ENCODE measurements at regions not wholly inside any gene's neighbourhood (a gene's known extent, or its start where the extent isn't known, plus 50 kb on each side); places are given as distances from the start of the nearest gene placed in this dataset.
"Not testable (repeated sequence)": the region's sequence is repeated elsewhere in the genome, so short reads cannot be mapped to it uniquely, and the experiment has no call there.

DNA sequence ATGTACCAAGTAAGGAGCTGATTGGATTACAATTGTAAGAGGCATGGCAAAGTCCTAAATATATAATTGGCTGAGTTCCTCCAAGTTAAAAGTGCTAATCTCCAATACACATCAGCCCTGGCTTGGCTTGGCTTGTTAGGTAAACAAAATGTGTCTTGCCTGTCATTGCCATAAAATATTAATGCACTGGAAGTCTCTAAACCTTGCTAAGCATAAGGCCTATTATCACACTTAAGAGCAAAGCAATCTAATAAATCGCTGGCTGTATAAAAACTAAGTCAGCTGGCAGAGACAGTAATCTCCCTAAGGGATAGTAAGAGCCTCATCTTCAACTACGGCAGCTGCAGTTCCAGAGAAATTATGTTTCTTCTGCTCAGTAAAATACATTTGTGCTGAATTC, 418.6 kb upstream of the GRAMD2B start:
- TF ChIP-seq POLR2A (IDR thresholded peaks at IDR 0.05), result no peak
- TF ChIP-seq, protein P1, sequence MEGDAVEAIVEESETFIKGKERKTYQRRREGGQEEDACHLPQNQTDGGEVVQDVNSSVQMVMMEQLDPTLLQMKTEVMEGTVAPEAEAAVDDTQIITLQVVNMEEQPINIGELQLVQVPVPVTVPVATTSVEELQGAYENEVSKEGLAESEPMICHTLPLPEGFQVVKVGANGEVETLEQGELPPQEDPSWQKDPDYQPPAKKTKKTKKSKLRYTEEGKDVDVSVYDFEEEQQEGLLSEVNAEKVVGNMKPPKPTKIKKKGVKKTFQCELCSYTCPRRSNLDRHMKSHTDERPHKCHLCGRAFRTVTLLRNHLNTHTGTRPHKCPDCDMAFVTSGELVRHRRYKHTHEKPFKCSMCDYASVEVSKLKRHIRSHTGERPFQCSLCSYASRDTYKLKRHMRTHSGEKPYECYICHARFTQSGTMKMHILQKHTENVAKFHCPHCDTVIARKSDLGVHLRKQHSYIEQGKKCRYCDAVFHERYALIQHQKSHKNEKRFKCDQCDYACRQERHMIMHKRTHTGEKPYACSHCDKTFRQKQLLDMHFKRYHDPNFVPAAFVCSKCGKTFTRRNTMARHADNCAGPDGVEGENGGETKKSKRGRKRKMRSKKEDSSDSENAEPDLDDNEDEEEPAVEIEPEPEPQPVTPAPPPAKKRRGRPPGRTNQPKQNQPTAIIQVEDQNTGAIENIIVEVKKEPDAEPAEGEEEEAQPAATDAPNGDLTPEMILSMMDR (IDR thresholded peaks at IDR 0.05), result no peak
- Histone ChIP-seq H3K27ac (no peak overlapping the region), H3K36me3 (no peaks in the 10 kb centered on the region), H3K4me3 (replicated peaks in 1 of 3) (no peak overlapping the region), H3K27me3 (no peaks in the 10 kb centered on the region), H3K9me3 (no peaks in the 10 kb centered on the region), H3K4me1 (peaks cover 28 to 32% of the 10 kb centered on the region in 2 donors)
- intact Hi-C loops (cut with DNase I), result no loop called here
- DNase-seq, result no peak
- 73 to 78% methylated on average over 2 of the region's 2 CpGs for WGBS, 2 donors

DNA sequence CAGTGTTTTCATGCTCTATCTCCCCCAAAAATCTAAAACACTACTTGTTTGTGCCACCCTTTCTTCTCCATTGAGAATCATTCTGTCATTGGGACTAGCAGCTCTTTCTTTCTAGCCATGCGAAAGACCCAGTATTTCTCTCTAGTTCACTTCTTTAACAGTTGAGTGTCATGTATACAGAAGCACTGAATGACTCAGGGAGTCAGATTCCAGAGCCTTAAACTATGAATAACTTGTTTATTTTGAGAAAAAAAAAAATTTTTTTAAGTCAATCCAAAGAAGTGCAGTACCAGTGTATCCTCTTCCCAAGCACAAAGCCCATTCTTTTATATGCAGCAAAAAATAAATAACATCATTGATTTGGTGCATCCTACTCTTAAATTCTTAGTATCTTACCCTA, 415.4 kb upstream of the GRAMD2B start:
- H3K27ac ChIP-seq, result no peak overlapping the region
- no peaks in the 10 kb centered on the region for H3K9me3 ChIP-seq
- DNase-seq, result no peak
- H3K4me3 ChIP-seq (replicated peaks in 1 of 3), result no peak overlapping the region
- WGBS, 2 donors, result 96 to 97% methylated on average over 1 of the region's 1 CpG
- peaks cover 10% of the 10 kb centered on the region in 2 donors for H3K4me1 ChIP-seq
- H3K27me3 ChIP-seq, result no peaks in the 10 kb centered on the region
- no peaks in the 10 kb centered on the region for H3K36me3 ChIP-seq
- TF ChIP-seq, protein P1 (IDR thresholded peaks at IDR 0.05), result no peak
- no peak for TF ChIP-seq POLR2A (IDR thresholded peaks at IDR 0.05)
- intact Hi-C loops (cut with DNase I), result no loop called here

DNA sequence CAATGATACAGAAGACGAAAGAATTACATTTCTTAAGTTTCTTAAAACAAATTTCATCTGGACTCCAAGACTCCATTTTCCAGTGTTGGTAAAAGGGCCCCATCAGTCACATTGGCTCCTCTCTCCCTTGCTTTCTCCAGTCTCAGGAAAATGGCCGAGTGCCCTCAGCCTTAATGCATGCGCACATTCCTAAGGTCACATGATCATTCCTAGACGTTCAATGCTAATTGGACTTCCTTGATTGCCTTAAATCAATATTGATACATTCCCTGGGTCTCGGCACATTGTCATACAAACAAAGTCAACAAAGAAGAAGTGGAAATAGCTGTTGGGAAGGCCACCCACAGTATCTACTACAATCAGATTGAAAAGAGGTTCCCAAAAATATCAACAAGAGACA, 413.6 kb upstream of the GRAMD2B start:
- no peak for TF ChIP-seq POLR2A (IDR thresholded peaks at IDR 0.05)
- TF ChIP-seq, protein P1 (IDR thresholded peaks at IDR 0.05), result no peak

DNA sequence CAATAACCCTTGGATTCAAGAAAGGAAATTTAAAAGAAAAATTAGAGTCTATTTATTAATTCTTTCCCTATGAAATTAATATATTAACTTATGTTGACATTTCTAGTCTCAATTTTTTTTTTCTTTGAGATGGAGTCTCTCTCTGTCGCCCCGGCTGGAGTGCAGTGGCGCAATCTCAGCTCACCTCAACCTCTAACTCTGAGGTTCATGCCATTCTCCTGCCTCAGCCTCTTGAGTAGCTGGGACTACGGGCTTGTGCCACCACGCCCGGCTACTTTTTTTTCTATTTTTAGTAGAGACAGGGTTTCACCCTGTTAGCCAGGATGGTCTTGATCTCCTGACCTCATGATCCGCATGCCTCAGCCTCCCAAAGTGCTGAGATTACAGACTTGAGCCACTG, 411.7 kb upstream of the GRAMD2B start:
- intact Hi-C loops (cut with DNase I); H3K36me3 ChIP-seq; DNase-seq; H3K4me3 ChIP-seq (replicated peaks in 1 of 3); H3K27me3 ChIP-seq; H3K9me3 ChIP-seq; H3K4me1 ChIP-seq; H3K27ac ChIP-seq: not testable (repeated sequence)
- 95 to 96% methylated on average over 7 of the region's 7 CpGs for WGBS, 2 donors

More for the DNA sequence above, 413.6 kb upstream of the GRAMD2B start:
- H3K4me3 ChIP-seq (replicated peaks in 1 of 3), result no peak overlapping the region
- no peaks in the 10 kb centered on the region for H3K9me3 ChIP-seq
- no peaks in the 10 kb centered on the region for H3K27me3 ChIP-seq
- intact Hi-C loops (cut with DNase I), result no loop called here
- DNase-seq, result no peak
- H3K36me3 ChIP-seq, result no peaks in the 10 kb centered on the region
- H3K4me1 ChIP-seq, result no peaks in the 10 kb centered on the region
- H3K27ac ChIP-seq, result no peak overlapping the region
- WGBS, 2 donors, result 85 to 86% methylated on average over 5 of the region's 5 CpGs

DNA sequence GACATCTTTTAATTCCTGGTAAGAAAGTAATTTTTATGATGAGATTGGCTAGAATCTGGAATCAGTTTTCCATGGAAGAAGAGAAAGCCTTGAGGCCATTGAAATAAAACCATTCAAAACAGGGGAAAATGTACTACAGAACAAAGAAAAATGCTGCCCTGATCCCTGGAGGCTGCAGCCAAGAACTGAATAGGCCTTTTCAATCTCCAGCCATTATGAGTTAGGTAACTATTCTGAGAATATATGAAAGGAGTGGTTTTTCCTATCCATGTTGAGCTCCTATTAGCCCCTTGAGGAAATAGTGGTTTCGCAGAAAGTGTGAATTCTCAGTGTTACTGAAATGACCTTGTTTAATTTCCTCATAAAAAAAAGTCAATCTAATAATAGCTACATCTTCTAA, 408.5 kb upstream of the GRAMD2B start:
- 73 to 78% methylated on average over 1 of the region's 1 CpG for WGBS, 2 donors
- TF ChIP-seq, protein P1 (IDR thresholded peaks at IDR 0.05), result no peak
- TF ChIP-seq POLR2A (IDR thresholded peaks at IDR 0.05), result no peak
- H3K4me1 ChIP-seq, result peaks cover 6 to 7% of the 10 kb centered on the region in 2 donors
- no peak overlapping the region for H3K4me3 ChIP-seq (replicated peaks in 1 of 3)
- no peaks in the 10 kb centered on the region for H3K9me3 ChIP-seq
- no peaks in the 10 kb centered on the region for H3K36me3 ChIP-seq
- H3K27ac ChIP-seq, result no peak overlapping the region
- intact Hi-C loops (cut with DNase I), result no loop called here
- no peak for DNase-seq
- no peaks in the 10 kb centered on the region for H3K27me3 ChIP-seq
